Tibial nerve (tissue), 4 donors: ENCODE measurements at regions not wholly inside any gene's neighbourhood (a gene's known extent, or its start where the extent isn't known, plus 50 kb on each side); places are given as distances from the start of the nearest gene placed in this dataset.
A peak's percentile ranks its signal among the peaks of the same experiment; 100 is the strongest.

ENCODE experiments used
- DNase-seq, 2 donors: peaks; one replicate each; pipeline ENCODE4 v3.0.0-alpha.2; 2019; ENCODE audit warnings: low spot score in 2 of 2
- H3K27ac ChIP-seq, 4 donors: fragments of 200-600 bp; sonication (generic) in 3 of 4; one replicate each; pipeline ENCODE4 v1.5.1; 2017 to 2019; ENCODE audit warnings: mild to moderate bottlenecking in 1 of 4
- H3K27me3 ChIP-seq, 2 donors: fragments of 200-600 bp; sonication (generic) in 1 of 2; one replicate each; pipeline versions ENCODE4 v1.5.1 to v1.6.0; 2017 to 2019
- H3K36me3 ChIP-seq, 3 donors: fragments of 200-600 bp; sonication (generic); one replicate each; pipeline ENCODE4 v1.5.1; 2018 to 2019
- H3K4me1 ChIP-seq, 4 donors: fragments of 200-600 bp; sonication (generic) in 3 of 4; one replicate each; pipeline ENCODE4 v1.5.1; 2017 to 2019
- H3K4me3 ChIP-seq, 4 donors: fragments of 200-600 bp; sonication (generic) in 3 of 4; one replicate each; pipeline ENCODE4 v1.5.1; 2017 to 2019; ENCODE audit warnings: mild to moderate bottlenecking in 1 of 4, moderate library complexity in 1 of 4
- H3K9me3 ChIP-seq, 4 donors: fragments of 200-600 bp; sonication (generic) in 3 of 4; one replicate each; pipeline ENCODE4 v1.5.1; 2017 to 2019
- EP300 ChIP-seq, 2 donors: sonication (generic); formaldehyde crosslinking; IDR thresholded peaks; one replicate each; pipeline ENCODE4 v1.6.1; 2017; ENCODE audit warnings: antibody characterized with exemption in 2 of 2, mild to moderate bottlenecking in 1 of 2
- POLR2A ChIP-seq, 2 donors: fragments of 450-650 bp; IDR thresholded peaks; one replicate each; pipeline ENCODE4 v1.6.1; 2017; ENCODE audit warnings: antibody characterized with exemption in 2 of 2, mild to moderate bottlenecking in 2 of 2, moderate library complexity in 2 of 2
- WGBS, 2 donors: methylation state at CpG; one replicate each; pipeline ENCODE4 v1.1.5; 2018; 5-methylcytosine and 5-hydroxymethylcytosine counted together
- TF ChIP-seq, protein P1 (sequence below), 5 experiments: fragments of 200-600 bp in 3 of 5; fragments of 450-650 bp in 2 of 5; sonication (generic) in 3 of 5; IDR thresholded peaks; one replicate each; pipeline ENCODE4 v1.5.1; 2016 to 2019; ENCODE audit warnings: antibody characterized with exemption in 5 of 5, mild to moderate bottlenecking in 3 of 5, moderate library complexity in 2 of 5

DNA sequence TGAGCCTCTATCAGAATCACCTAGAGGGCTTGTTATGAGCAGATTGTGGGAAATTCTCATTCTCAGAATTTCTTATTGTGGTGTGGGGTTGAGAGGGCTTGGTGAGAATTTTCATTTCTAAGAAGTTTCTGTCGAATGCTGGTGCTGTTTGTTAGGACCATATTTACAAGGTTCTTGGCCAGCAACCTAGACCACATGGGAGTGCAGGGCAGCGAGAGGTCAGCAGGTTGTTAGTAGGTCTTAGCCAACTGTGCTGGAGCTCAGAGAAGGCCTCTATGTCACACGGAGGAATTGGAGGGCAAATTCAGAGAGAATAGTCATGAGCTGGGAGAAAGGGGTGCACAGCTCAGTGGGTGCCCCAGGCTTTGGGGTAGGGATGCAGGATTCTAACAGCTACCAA lies 357.0 kb downstream of the LRRC70 start:
- no peak overlapping the region for H3K27ac ChIP-seq
- DNase-seq, result no peak
- no peaks in the 10 kb centered on the region for H3K9me3 ChIP-seq
- H3K36me3 ChIP-seq, result no peaks in the 10 kb centered on the region
- 51 to 62% methylated on average over 3 of the region's 3 CpGs for WGBS, 2 donors
- H3K4me1 ChIP-seq, result peaks cover 0 to 17% (median 2%) of the 10 kb centered on the region in 4 donors
- no peak for TF ChIP-seq POLR2A (IDR thresholded peaks at IDR 0.05)
- TF ChIP-seq EP300 (IDR thresholded peaks at IDR 0.05), result peak in 1 of 2 donors; percentile 13
- no peak overlapping the region for H3K4me3 ChIP-seq
- H3K27me3 ChIP-seq, result no peaks in the 10 kb centered on the region

DNA sequence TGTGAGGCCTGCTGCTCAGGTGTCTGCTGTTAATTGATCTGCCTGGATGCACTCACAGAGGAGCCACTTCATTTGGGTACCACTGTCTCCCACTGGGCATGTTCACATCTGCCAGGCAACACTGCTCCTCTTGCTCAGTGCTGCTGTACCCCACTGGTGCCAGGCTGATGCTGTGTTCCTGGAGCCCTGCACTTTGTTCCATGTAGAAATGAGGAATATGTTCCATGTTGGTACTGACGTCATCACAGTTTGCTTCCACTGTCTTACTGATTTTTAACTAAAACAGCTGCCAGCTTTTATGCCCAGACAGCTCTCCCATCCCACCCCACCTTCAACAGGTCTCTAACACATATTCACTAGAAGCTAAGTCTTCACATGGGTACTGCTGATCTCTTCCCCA lies 355.7 kb downstream of the LRRC70 start:
- TF ChIP-seq POLR2A (IDR thresholded peaks at IDR 0.05) (no peak), EP300 (IDR thresholded peaks at IDR 0.05) (no peak)
- TF ChIP-seq, protein P1, sequence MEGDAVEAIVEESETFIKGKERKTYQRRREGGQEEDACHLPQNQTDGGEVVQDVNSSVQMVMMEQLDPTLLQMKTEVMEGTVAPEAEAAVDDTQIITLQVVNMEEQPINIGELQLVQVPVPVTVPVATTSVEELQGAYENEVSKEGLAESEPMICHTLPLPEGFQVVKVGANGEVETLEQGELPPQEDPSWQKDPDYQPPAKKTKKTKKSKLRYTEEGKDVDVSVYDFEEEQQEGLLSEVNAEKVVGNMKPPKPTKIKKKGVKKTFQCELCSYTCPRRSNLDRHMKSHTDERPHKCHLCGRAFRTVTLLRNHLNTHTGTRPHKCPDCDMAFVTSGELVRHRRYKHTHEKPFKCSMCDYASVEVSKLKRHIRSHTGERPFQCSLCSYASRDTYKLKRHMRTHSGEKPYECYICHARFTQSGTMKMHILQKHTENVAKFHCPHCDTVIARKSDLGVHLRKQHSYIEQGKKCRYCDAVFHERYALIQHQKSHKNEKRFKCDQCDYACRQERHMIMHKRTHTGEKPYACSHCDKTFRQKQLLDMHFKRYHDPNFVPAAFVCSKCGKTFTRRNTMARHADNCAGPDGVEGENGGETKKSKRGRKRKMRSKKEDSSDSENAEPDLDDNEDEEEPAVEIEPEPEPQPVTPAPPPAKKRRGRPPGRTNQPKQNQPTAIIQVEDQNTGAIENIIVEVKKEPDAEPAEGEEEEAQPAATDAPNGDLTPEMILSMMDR (IDR thresholded peaks at IDR 0.05), result no peak
- 62 to 95% methylated on average over 1 of the region's 1 CpG for WGBS, 2 donors

DNA sequence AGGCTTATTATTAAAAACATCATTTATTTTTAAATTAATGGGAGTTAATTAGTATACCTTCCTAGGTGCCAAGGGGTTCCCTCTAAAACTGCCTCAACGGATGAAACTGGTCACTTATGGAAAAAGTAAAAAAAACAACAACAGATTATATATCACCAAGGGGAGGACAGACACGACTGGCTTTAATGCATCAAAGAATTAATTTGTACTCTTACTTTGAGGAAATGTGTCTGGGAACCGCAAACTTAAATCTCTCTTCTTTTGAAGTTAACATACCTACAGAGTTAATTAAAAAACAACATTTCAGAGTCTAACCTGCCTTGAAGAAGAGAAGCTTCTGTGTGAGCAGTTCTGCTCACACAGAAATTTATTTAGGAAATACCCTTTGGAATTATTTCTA lies 354.6 kb downstream of the LRRC70 start:
- WGBS, 2 donors, result 67 to 75% methylated on average over 3 of the region's 3 CpGs
- Histone ChIP-seq H3K4me1 (peaks cover 0 to 11% (median 2%) of the 10 kb centered on the region in 4 donors), H3K4me3 (no peak overlapping the region), H3K9me3 (no peaks in the 10 kb centered on the region), H3K27me3 (no peaks in the 10 kb centered on the region), H3K27ac (no peak overlapping the region), H3K36me3 (no peaks in the 10 kb centered on the region)
- TF ChIP-seq POLR2A (IDR thresholded peaks at IDR 0.05) (no peak), EP300 (IDR thresholded peaks at IDR 0.05) (no peak)
- TF ChIP-seq, protein P1 (IDR thresholded peaks at IDR 0.05), result no peak
- no peak for DNase-seq

More for the DNA sequence above, 355.7 kb downstream of the LRRC70 start:
- Histone ChIP-seq H3K27me3 (no peaks in the 10 kb centered on the region), H3K9me3 (no peaks in the 10 kb centered on the region), H3K4me1 (peaks cover 0 to 17% (median 2%) of the 10 kb centered on the region in 4 donors), H3K27ac (no peak overlapping the region), H3K36me3 (no peaks in the 10 kb centered on the region), H3K4me3 (no peak overlapping the region)
- DNase-seq, result no peak

DNA sequence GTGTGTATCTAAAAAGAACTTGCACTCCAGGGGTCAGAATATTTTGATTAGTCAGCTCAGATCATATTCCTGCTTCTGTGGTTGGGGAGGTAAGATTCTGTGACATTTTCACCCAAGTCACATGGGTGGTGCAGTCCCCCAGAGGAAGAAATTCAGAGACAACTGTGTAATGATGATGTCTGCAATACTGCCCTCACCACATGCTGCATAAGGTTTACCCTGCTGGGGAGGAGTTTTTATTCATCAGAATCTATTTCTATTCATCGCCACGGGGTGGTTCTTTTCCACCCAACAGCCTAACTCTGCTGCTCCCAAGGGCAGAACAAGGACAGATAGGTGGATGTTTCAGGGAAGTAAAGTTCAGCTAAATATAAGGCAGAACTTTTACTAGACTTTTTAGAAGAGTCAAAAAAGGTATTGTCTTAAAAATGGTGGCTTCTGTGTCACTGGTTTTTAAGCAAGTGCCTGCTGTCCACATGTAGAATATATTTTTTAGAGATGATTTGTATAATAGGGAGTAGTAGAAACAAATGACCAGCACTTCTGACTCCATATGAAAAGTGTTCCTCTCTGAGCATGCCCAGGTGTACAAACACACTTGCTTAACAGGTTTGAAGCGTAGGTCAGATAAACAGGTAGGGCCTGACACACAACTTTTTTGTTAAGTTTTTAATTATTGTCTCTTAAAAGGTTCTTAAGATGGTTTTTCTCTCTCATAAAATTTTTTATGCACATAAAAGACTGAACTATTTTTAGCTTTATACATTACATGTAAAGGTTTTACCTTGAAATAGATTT lies 352.7 kb downstream of the LRRC70 start:
- H3K4me3 ChIP-seq, result no peak overlapping the region
- no peak for TF ChIP-seq EP300 (IDR thresholded peaks at IDR 0.05)
- H3K36me3 ChIP-seq, result no peaks in the 10 kb centered on the region
- WGBS, 2 donors, result 83 to 90% methylated on average over 3 of the region's 3 CpGs
- H3K27ac ChIP-seq, result no peak overlapping the region
- H3K9me3 ChIP-seq, result no peaks in the 10 kb centered on the region
- H3K4me1 ChIP-seq, result no peaks in the 10 kb centered on the region
- no peak for DNase-seq
- H3K27me3 ChIP-seq, result no peaks in the 10 kb centered on the region

DNA sequence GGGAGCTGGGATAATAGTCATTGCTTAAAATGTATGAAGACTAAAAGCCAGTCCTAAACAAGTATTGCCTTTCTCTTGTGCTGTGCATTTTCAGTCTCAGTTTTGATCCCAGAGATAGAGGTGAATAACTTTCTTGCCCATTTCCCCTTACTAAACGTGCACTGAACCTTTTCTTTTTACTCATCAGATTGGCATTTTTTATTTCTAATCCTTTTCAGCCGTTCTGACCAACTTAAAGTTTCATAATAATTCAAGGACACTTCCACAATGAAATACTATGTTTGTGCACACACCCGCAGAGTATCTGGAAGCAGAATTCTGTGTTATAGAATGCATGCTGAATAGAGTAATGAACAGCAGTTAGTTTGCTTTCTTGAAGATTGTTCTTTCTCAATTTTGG lies 343.6 kb downstream of the LRRC70 start:
- H3K36me3 ChIP-seq, result no peaks in the 10 kb centered on the region
- H3K27me3 ChIP-seq, result no peaks in the 10 kb centered on the region
- TF ChIP-seq EP300 (IDR thresholded peaks at IDR 0.05) (no peak), POLR2A (IDR thresholded peaks at IDR 0.05) (no peak)
- TF ChIP-seq, protein P1 (IDR thresholded peaks at IDR 0.05), result no peak
- 48 to 57% methylated on average over 3 of the region's 3 CpGs for WGBS, 2 donors
- no peak overlapping the region for H3K27ac ChIP-seq
- H3K4me3 ChIP-seq, result no peak overlapping the region
- no peaks in the 10 kb centered on the region for H3K4me1 ChIP-seq
- DNase-seq, result no peak
- H3K9me3 ChIP-seq, result no peaks in the 10 kb centered on the region

DNA sequence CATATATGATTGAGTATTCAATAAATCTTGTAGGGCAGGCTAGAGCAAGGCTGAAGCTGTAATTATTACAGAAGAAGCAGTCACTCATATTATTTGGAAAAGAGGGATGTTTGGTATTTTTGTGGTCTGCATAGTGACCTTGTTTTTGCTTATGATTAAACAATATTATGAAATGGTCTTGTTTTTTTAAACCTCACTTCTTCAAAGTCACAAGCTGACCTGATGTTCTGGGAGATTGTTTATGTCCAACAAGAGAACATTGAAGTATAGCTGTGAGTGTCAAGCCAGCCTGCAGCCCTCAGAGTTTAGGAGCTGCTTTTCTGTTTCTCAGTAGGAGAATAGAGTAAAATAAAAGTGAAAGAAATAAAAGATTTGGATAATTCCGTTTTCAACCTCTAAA lies 342.2 kb downstream of the LRRC70 start:
- H3K27me3 ChIP-seq, result no peaks in the 10 kb centered on the region
- WGBS, 2 donors, result 54 to 67% methylated on average over 1 of the region's 1 CpG
- H3K27ac ChIP-seq, result no peak overlapping the region
- TF ChIP-seq, protein P1 (IDR thresholded peaks at IDR 0.05), result no peak
- no peak for TF ChIP-seq POLR2A (IDR thresholded peaks at IDR 0.05)
- no peak for TF ChIP-seq EP300 (IDR thresholded peaks at IDR 0.05)
- H3K36me3 ChIP-seq, result no peaks in the 10 kb centered on the region
- H3K4me3 ChIP-seq, result no peak overlapping the region
- no peaks in the 10 kb centered on the region for H3K4me1 ChIP-seq
- H3K9me3 ChIP-seq, result no peaks in the 10 kb centered on the region
- DNase-seq, result no peak
